Effector memory CD8-positive, alpha-beta T cell (primary cell): ENCODE measurements at regions not wholly inside any gene's neighbourhood (a gene's known extent, or its start where the extent isn't known, plus 50 kb on each side); places are given as distances from the start of the nearest gene placed in this dataset.

ENCODE experiments used
- ATAC-seq: fragments of 150-1000 bp; cut with Tn5 transposase; replicated peaks from 2 replicates; pipeline ENCODE4 v1.10.0; 2021; ENCODE audit warnings: mild to moderate bottlenecking, moderate library complexity
- DNase-seq, 3 experiments: peaks; one replicate each; pipeline ENCODE4 v3.0.0; 2021
- H3K27ac Mint-ChIP-seq, 2 donors: one replicate each; pipeline ENCODE4 v1.8.0; 2022; ENCODE audit warnings: mild to moderate bottlenecking in 2 of 2, mixed read lengths in 2 of 2, moderate library complexity in 2 of 2
- H3K27me3 Mint-ChIP-seq, 2 donors: one replicate each; pipeline ENCODE4 v1.8.0; 2022; ENCODE audit warnings: mixed read lengths in 2 of 2
- H3K36me3 Mint-ChIP-seq: one replicate; pipeline ENCODE4 v1.8.0; 2022; ENCODE audit warnings: mild to moderate bottlenecking, moderate library complexity, mixed read lengths; ENCODE audit not compliant: insufficient read depth
- H3K4me1 Mint-ChIP-seq, 2 donors: one replicate each; pipeline ENCODE4 v1.8.0; 2022; ENCODE audit warnings: low read depth in 2 of 2, mixed read lengths in 2 of 2
- H3K4me3 Mint-ChIP-seq, 2 donors: one replicate each; pipeline ENCODE4 v1.8.0; 2022; ENCODE audit warnings: mild to moderate bottlenecking in 2 of 2, mixed read lengths in 2 of 2, moderate library complexity in 2 of 2
- H3K9me3 Mint-ChIP-seq, 2 donors: one replicate each; pipeline ENCODE4 v1.8.0; 2022; ENCODE audit warnings: mixed read lengths in 2 of 2

GRCh38 chr16:85545227-85545818 is 67.8 kb upstream of the GSE1 start:
- no peaks in the 10 kb centered on the region for H3K27me3 Mint-ChIP-seq
- ATAC-seq, result no peak
- no peaks in the 10 kb centered on the region for H3K9me3 Mint-ChIP-seq
- H3K4me1 Mint-ChIP-seq, result peaks cover 0 to 2% of the 10 kb centered on the region in 2 donors
- DNase-seq, result no peak
- no peak overlapping the region for H3K4me3 Mint-ChIP-seq
- no peaks in the 10 kb centered on the region for H3K36me3 Mint-ChIP-seq
- peak overlapping the region; percentile 8 to 73 for H3K27ac Mint-ChIP-seq

GRCh38 chr16:85546585-85547447 is 66.3 kb upstream of the GSE1 start:
- no peak for ATAC-seq
- DNase-seq, result no peak
- H3K4me3 Mint-ChIP-seq, result no peak overlapping the region
- H3K36me3 Mint-ChIP-seq, result peaks cover 8% of the 10 kb centered on the region
- peak overlapping the region in 1 of 2 donors; percentile 35 for H3K27ac Mint-ChIP-seq
- no peaks in the 10 kb centered on the region for H3K9me3 Mint-ChIP-seq
- no peaks in the 10 kb centered on the region for H3K27me3 Mint-ChIP-seq
- peaks cover 4 to 8% of the 10 kb centered on the region in 2 donors for H3K4me1 Mint-ChIP-seq

GRCh38 chr16:85548375-85548774 is 64.7 kb upstream of the GSE1 start:
- no peak overlapping the region for H3K27ac Mint-ChIP-seq
- no peak for ATAC-seq
- no peak overlapping the region for H3K4me3 Mint-ChIP-seq
- DNase-seq, result no peak
- H3K9me3 Mint-ChIP-seq, result no peaks in the 10 kb centered on the region
- peaks cover 13 to 17% of the 10 kb centered on the region in 2 donors for H3K4me1 Mint-ChIP-seq
- peaks cover 17% of the 10 kb centered on the region for H3K36me3 Mint-ChIP-seq
- H3K27me3 Mint-ChIP-seq, result no peaks in the 10 kb centered on the region

GRCh38 chr16:85549766-85550421 is 63.2 kb upstream of the GSE1 start:
- ATAC-seq, result no peak
- Mint-ChIP-seq H3K36me3 (peaks cover 30% of the 10 kb centered on the region), H3K9me3 (no peaks in the 10 kb centered on the region), H3K4me3 (no peak overlapping the region), H3K27me3 (no peaks in the 10 kb centered on the region), H3K27ac (no peak overlapping the region), H3K4me1 (peaks cover 17 to 25% of the 10 kb centered on the region in 2 donors)
- DNase-seq, result no peak

- ATAC-seq (no peak), DNase-seq (no peak)
- Mint-ChIP-seq H3K4me3 (no peak overlapping the region), H3K36me3 (peaks cover 36% of the 10 kb centered on the region), H3K4me1 (peaks cover 17 to 25% of the 10 kb centered on the region in 2 donors), H3K27me3 (no peaks in the 10 kb centered on the region), H3K27ac (no peak overlapping the region), H3K9me3 (no peaks in the 10 kb centered on the region)
Observed at GRCh38 chr16:85550422-85550864, 62.7 kb upstream of the GSE1 start.

GRCh38 chr16:85550953-85551924 is 61.9 kb upstream of the GSE1 start:
- H3K4me3 Mint-ChIP-seq, result peak overlapping the region; percentile 67 to 86
- H3K36me3 Mint-ChIP-seq, result peaks cover 44% of the 10 kb centered on the region
- ATAC-seq (peak; percentile 6), DNase-seq (no peak)
- H3K9me3 Mint-ChIP-seq, result no peaks in the 10 kb centered on the region
- peaks cover 24 to 25% of the 10 kb centered on the region in 2 donors for H3K4me1 Mint-ChIP-seq
- no peaks in the 10 kb centered on the region for H3K27me3 Mint-ChIP-seq
- H3K27ac Mint-ChIP-seq, result peak overlapping the region in 1 of 2 donors; percentile 17

- Mint-ChIP-seq H3K27ac (peak overlapping the region; percentile 86 to 95), H3K4me1 (peaks cover 29 to 33% of the 10 kb centered on the region in 2 donors), H3K4me3 (peak overlapping the region; percentile 86 to 92), H3K9me3 (no peaks in the 10 kb centered on the region), H3K27me3 (no peaks in the 10 kb centered on the region), H3K36me3 (peaks cover 54% of the 10 kb centered on the region)
- DNase-seq (no peak), ATAC-seq (no peak)
Observed at GRCh38 chr16:85552980-85553435, 60.1 kb upstream of the GSE1 start.

- ATAC-seq (peak; percentile 44), DNase-seq (peak; percentile 53 to 69 (median 56))
- H3K27ac Mint-ChIP-seq, result peak overlapping the region; percentile 94 to 98
- peaks cover 57% of the 10 kb centered on the region for H3K36me3 Mint-ChIP-seq
- H3K4me1 Mint-ChIP-seq, result peaks cover 35 to 39% of the 10 kb centered on the region in 2 donors
- H3K4me3 Mint-ChIP-seq, result peak overlapping the region; percentile 90 to 95
- no peaks in the 10 kb centered on the region for H3K9me3 Mint-ChIP-seq
- H3K27me3 Mint-ChIP-seq, result no peaks in the 10 kb centered on the region
Observed at GRCh38 chr16:85553436-85554113, 59.5 kb upstream of the GSE1 start.

GRCh38 chr16:85554114-85554888 is 58.8 kb upstream of the GSE1 start:
- Mint-ChIP-seq H3K9me3 (no peaks in the 10 kb centered on the region), H3K4me1 (peaks cover 41 to 46% of the 10 kb centered on the region in 2 donors), H3K36me3 (peaks cover 59% of the 10 kb centered on the region), H3K27me3 (no peaks in the 10 kb centered on the region), H3K27ac (peak overlapping the region; percentile 94 to 98), H3K4me3 (peak overlapping the region; percentile 90 to 95)
- peak; percentile 75 to 76 (median 75) for DNase-seq
- peak; percentile 66 for ATAC-seq

- H3K4me3 Mint-ChIP-seq, result peak overlapping the region; percentile 90 to 95
- DNase-seq (peak; percentile 52 to 64 (median 56)), ATAC-seq (peak; percentile 23)
- peak overlapping the region; percentile 94 to 95 for H3K27ac Mint-ChIP-seq
- no peaks in the 10 kb centered on the region for H3K9me3 Mint-ChIP-seq
- H3K27me3 Mint-ChIP-seq, result no peaks in the 10 kb centered on the region
- peaks cover 61% of the 10 kb centered on the region for H3K36me3 Mint-ChIP-seq
- H3K4me1 Mint-ChIP-seq, result peaks cover 42 to 50% of the 10 kb centered on the region in 2 donors
Observed at GRCh38 chr16:85554889-85555718, 58.0 kb upstream of the GSE1 start.
